ENCODE measurements at regions not wholly inside any gene's neighbourhood (a gene's known extent, or its start where the extent isn't known, plus 50 kb on each side); places are given as distances from the start of the nearest gene placed in this dataset.

DNA sequence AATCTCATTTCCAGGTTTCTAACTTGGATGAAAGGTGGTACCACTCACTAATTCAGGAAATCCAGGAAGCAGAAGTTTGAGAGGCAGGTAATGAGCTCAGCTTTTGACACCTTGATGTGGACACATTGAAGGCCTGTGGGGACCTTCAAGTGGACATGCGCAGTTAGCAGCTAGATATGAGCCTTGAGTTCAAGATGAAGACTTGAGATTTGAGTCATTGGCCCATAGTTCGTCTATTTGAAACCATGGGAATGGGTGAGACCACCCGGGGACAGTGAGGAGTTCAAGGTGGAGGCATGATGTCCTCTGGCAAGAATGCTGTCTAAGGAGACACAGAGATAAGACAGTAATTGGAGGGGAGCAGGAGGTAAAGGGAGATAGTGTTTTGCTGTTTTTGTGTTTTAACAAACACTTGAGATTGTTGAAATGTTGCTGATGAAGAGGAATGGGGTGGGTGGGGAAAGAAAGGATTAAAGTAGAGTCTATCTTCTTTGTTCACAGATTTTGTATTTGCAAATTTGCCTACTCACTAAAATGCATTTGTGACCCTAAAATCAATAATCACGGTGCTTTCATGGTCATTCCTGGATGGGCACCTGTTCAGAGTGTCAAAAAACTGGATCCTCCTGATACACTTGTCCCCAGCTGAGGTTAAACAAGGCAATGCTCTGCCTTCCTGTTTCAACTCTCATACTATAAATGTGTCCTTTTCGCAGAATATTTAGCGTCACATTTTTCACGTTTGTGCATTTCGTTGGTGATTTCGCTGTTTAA, 69.5 kb upstream of the PLXNC1 start:
- no peaks in the 10 kb centered on the region for H3K9me3 ChIP-seq
- H3K27ac ChIP-seq: peak overlapping the region in 1 of 4 donors; percentile 75
- H3K27me3 ChIP-seq: no peaks in the 10 kb centered on the region
- WGBS, 2 donors: 89% methylated on average over 9 of the region's 9 CpGs
- no peaks in the 10 kb centered on the region for H3K36me3 ChIP-seq
- H3K4me3 ChIP-seq: no peak overlapping the region
- TF ChIP-seq EP300 (IDR thresholded peaks at IDR 0.05) (no peak), POLR2A (IDR thresholded peaks at IDR 0.05) (no peak)
- TF ChIP-seq, protein P1, sequence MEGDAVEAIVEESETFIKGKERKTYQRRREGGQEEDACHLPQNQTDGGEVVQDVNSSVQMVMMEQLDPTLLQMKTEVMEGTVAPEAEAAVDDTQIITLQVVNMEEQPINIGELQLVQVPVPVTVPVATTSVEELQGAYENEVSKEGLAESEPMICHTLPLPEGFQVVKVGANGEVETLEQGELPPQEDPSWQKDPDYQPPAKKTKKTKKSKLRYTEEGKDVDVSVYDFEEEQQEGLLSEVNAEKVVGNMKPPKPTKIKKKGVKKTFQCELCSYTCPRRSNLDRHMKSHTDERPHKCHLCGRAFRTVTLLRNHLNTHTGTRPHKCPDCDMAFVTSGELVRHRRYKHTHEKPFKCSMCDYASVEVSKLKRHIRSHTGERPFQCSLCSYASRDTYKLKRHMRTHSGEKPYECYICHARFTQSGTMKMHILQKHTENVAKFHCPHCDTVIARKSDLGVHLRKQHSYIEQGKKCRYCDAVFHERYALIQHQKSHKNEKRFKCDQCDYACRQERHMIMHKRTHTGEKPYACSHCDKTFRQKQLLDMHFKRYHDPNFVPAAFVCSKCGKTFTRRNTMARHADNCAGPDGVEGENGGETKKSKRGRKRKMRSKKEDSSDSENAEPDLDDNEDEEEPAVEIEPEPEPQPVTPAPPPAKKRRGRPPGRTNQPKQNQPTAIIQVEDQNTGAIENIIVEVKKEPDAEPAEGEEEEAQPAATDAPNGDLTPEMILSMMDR (IDR thresholded peaks at IDR 0.05): no peak
- no peak for DNase-seq (ENCODE audit: low spot score in 2 of 2)
- peaks cover 0 to 33% (median 9%) of the 10 kb centered on the region in 4 donors for H3K4me1 ChIP-seq

DNA sequence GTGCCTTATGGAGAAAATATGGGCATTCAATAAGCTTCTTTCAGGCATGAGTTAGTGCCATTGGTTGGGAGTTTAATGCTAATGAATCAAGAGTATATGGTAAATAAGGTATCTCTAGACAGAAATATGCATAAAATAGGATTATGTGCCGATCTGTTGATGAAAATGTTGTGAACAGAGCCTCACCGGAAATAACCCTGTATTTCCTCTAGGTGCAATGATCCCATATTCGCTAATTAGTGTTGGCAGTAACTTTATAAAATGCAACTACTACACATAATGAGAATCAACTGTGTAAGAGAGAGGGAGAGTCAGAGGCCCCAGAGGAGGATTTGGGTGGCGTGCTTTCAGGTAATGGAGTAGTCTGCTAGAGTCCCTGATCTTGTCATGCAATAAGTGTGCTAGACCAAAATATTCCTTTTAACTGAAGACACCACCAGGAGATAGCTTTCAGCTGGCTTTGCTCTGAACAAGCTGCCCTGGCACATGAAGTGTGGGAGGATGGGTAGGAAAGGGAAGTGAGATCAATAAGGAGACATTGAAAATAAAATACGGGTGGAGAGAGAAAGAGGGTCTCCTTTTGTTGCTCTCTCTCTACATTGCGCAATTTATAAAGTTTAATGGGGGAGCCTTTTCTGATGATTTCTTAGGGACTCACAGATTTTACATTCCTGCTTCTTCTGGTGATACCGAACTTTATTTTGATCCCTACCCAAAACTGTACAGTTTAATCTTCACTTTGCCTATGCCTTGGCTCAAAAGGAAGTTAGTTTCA, 68.6 kb upstream of the PLXNC1 start:
- DNase-seq (ENCODE audit: low spot score in 2 of 2): no peak
- H3K9me3 ChIP-seq: no peaks in the 10 kb centered on the region
- no peak overlapping the region for H3K4me3 ChIP-seq
- H3K27me3 ChIP-seq: no peaks in the 10 kb centered on the region
- H3K4me1 ChIP-seq: peaks cover 0 to 25% (median 6%) of the 10 kb centered on the region in 4 donors
- TF ChIP-seq, protein P1 (IDR thresholded peaks at IDR 0.05): no peak
- H3K36me3 ChIP-seq: no peaks in the 10 kb centered on the region
- 77 to 79% methylated on average over 7 of the region's 7 CpGs for WGBS, 2 donors
- H3K27ac ChIP-seq: peak overlapping the region in 2 of 4 donors; percentile 32 to 75

DNA sequence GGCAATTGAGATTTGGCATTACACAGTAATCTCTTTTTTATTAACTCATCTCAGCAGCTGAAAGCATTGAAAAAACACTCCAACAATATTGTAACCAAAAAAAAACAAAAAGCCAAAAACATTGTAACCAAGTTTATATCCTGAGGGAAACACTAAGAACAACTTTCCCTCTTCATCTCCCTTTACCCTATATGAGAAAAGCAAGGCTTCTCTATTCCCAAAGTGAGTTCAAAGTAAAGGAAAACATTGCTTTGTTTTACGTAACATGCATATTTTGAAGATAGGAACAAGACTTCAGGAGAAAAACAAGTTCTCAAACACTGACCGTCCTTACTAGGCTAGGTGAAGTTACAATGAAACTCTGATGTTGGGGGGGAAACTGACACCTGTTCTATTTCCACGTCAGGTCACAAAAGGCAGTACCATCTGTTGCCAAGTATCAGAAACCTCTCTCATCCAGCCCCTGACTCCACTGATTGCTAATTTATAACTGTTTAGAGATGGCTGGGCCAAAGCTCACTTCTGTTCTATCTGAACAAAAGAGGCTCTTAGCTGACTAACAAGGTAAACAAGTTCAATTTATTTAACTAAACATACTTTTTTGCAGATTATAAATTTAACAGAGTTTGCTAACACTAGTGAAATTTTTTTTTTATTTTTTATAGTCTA, 67.9 kb upstream of the PLXNC1 start:
- H3K27me3 ChIP-seq: no peaks in the 10 kb centered on the region
- H3K4me1 ChIP-seq: peaks cover 0 to 18% (median 1%) of the 10 kb centered on the region in 4 donors
- no peak overlapping the region for H3K4me3 ChIP-seq
- H3K27ac ChIP-seq: peak overlapping the region in 2 of 4 donors; percentile 32 to 75
- H3K36me3 ChIP-seq: no peaks in the 10 kb centered on the region
- H3K9me3 ChIP-seq: no peaks in the 10 kb centered on the region
- WGBS, 2 donors: 46 to 47% methylated on average over 3 of the region's 3 CpGs
- TF ChIP-seq EP300 (IDR thresholded peaks at IDR 0.05) (peak; percentile 20 to 38), POLR2A (IDR thresholded peaks at IDR 0.05) (no peak)
- TF ChIP-seq, protein P1 (IDR thresholded peaks at IDR 0.05): no peak
- DNase-seq (ENCODE audit: low spot score in 2 of 2): no peak

DNA sequence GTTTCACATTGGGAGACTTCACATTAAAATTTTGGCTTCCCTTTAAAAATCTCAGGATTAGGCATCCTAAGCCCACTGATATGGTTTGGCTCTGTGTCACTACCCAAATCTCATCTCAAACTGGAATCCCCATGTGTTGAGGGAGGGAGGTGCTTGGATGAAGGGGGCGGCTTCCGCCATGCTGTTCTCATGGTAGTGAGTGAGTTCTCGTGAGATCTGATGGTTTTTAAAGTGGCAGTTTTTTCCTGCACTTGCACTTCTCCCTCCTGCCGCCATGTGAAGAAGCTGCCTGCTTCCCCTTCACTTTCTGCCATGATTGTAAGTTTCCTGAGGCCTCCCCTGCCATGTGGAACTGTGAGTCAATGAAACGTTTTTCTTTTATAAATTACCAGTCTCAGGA, 65.7 kb upstream of the PLXNC1 start:
- H3K27me3 ChIP-seq: no peaks in the 10 kb centered on the region
- H3K4me1 ChIP-seq: peaks cover 0 to 13% (median 0%) of the 10 kb centered on the region in 4 donors
- H3K4me3 ChIP-seq: no peak overlapping the region
- TF ChIP-seq POLR2A (IDR thresholded peaks at IDR 0.05) (no peak), EP300 (IDR thresholded peaks at IDR 0.05) (no peak)
- TF ChIP-seq, protein P1 (IDR thresholded peaks at IDR 0.05): no peak
- DNase-seq (ENCODE audit: low spot score in 2 of 2): no peak
- 86 to 92% methylated on average over 5 of the region's 5 CpGs for WGBS, 2 donors
- no peaks in the 10 kb centered on the region for H3K36me3 ChIP-seq
- no peaks in the 10 kb centered on the region for H3K9me3 ChIP-seq
- no peak overlapping the region for H3K27ac ChIP-seq
